ENCODE measurements at regions not wholly inside any gene's neighbourhood (a gene's known extent, or its start where the extent isn't known, plus 50 kb on each side); places are given as distances from the start of the nearest gene placed in this dataset.

DNA sequence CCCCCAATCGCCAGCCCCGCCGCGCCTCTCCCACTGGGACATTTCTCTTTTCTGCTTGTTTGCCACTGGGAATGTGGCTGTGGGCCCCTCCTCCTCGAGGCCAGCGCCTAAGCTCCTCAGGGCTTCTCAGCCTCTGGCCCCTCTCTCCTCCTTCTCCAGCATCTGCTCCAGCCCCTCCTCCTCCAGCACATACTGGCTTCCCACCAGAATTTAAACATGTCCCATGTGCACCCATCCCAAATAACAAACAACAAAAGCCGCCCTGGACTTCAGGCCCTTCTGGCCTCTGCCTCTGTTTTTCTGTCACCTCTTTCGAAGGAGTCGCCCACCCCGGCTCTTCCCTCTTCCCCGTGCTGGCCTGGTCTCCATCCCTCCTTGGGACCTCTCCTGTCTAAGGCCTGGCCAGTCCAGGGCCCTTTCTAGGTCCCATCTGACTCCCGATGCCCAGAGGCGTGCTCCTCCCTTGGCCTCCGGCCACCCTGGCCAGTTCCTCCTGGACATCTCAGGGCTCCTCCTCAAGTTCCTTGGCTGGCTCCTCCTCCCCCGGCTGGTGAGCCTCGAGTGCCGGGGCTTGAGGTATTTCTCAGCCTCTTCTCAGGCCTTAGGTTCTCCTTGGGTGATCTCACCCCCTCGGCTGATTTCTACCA lies 94.6 kb upstream of the SLC6A6 start:
- peaks cover 42% of the 10 kb centered on the region for H3K27me3 ChIP-seq (ENCODE audit: control insufficient read depth, insufficient read depth, low read length, poor library complexity, severe bottlenecking)
- Mint-ChIP-seq H3K27me3 (ENCODE audit: insufficient read depth) (peaks cover 74% of the 10 kb centered on the region), H3K4me1 (peaks cover 14% of the 10 kb centered on the region), H3K4me3 (no peak overlapping the region), H3K9me3 (peaks cover 1% of the 10 kb centered on the region), H3K27ac (no peak overlapping the region), H3K36me3 (ENCODE audit: low read depth) (no peaks in the 10 kb centered on the region)
- DNase-seq: no peak
- no peaks in the 10 kb centered on the region for H3K4me1 ChIP-seq (ENCODE audit: control insufficient read depth, insufficient read depth, low read length)
- no peak overlapping the region for H3K27ac ChIP-seq (ENCODE audit: low read depth, low read length)
- TF ChIP-seq, protein P1, sequence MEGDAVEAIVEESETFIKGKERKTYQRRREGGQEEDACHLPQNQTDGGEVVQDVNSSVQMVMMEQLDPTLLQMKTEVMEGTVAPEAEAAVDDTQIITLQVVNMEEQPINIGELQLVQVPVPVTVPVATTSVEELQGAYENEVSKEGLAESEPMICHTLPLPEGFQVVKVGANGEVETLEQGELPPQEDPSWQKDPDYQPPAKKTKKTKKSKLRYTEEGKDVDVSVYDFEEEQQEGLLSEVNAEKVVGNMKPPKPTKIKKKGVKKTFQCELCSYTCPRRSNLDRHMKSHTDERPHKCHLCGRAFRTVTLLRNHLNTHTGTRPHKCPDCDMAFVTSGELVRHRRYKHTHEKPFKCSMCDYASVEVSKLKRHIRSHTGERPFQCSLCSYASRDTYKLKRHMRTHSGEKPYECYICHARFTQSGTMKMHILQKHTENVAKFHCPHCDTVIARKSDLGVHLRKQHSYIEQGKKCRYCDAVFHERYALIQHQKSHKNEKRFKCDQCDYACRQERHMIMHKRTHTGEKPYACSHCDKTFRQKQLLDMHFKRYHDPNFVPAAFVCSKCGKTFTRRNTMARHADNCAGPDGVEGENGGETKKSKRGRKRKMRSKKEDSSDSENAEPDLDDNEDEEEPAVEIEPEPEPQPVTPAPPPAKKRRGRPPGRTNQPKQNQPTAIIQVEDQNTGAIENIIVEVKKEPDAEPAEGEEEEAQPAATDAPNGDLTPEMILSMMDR (conservative IDR thresholded peaks at IDR 0.05): no peak
- no peaks in the 10 kb centered on the region for H3K9me3 ChIP-seq (ENCODE audit: control insufficient read depth, low read length)
- no peak overlapping the region for H3K4me3 ChIP-seq (ENCODE audit: low read length)
- no peak overlapping the region for H3K9ac ChIP-seq (ENCODE audit: extremely low read depth, low read length, poor library complexity, severe bottlenecking)
- 90% methylated on average over 13 to 18 of the region's 18 CpGs for WGBS, 2 experiments (ENCODE audit: insufficient coverage in 1 of 2, insufficient read length in 1 of 2)
- no peaks in the 10 kb centered on the region for H3K36me3 ChIP-seq (ENCODE audit: control insufficient read depth, insufficient read depth, low read length)

DNA sequence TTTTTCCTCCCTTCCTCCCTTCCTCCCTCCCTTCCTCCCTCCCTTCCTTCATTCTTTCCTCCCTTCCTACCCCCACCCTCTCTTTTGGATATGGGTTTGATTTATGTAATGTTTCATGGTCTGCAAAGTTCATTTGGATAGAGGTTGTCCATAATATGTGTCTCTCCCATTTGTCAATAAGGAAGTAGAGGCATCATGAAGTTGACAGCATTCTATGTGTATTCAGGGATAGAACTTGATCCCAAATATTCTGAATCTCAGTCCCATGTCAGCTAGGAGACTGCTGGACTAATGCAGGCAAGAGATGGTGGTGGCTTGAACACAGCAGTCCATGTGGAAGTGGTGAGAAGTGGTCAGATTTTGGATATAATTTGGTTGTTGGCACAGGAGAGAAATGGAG lies 90.7 kb upstream of the SLC6A6 start:
- no peak overlapping the region for H3K9ac ChIP-seq (ENCODE audit: extremely low read depth, low read length, poor library complexity, severe bottlenecking)

DNA sequence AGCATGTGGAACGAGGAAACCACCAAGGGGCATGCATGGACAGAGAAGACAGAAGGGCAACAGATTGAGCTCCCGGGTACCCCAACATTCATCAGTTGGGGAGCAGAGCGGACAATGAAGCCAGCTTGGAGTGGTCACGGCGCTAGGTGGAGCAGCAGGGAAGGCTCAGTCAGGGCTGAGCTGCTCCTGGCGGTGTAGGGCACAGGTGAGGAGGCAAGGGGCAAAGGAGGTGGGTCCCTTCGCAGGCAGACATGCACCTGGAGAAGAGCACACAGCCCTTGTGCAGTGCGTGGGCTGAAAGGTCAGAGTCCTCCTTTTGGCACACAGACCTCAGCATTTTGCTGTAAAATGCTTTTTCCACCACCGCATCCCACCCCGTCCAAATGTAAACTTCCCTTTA lies 90.0 kb upstream of the SLC6A6 start:
- H3K27me3 ChIP-seq (ENCODE audit: control insufficient read depth, insufficient read depth, low read length, poor library complexity, severe bottlenecking): peaks cover 62% of the 10 kb centered on the region
- peaks cover 4% of the 10 kb centered on the region for H3K4me1 ChIP-seq (ENCODE audit: control insufficient read depth, insufficient read depth, low read length)
- WGBS, 2 experiments (ENCODE audit: insufficient coverage in 1 of 2, insufficient read length in 1 of 2): 94 to 96% methylated on average over 4 to 10 of the region's 10 CpGs
- H3K36me3 Mint-ChIP-seq (ENCODE audit: low read depth): no peaks in the 10 kb centered on the region
- H3K9me3 ChIP-seq (ENCODE audit: control insufficient read depth, low read length): no peaks in the 10 kb centered on the region
- H3K27ac Mint-ChIP-seq: no peak overlapping the region
- H3K9ac ChIP-seq (ENCODE audit: extremely low read depth, low read length, poor library complexity, severe bottlenecking): no peak overlapping the region
- H3K27me3 Mint-ChIP-seq (ENCODE audit: insufficient read depth): peaks cover 81% of the 10 kb centered on the region
- no peak for DNase-seq
- H3K4me3 Mint-ChIP-seq: no peak overlapping the region
- TF ChIP-seq, protein P1 (conservative IDR thresholded peaks at IDR 0.05): no peak
- H3K9me3 Mint-ChIP-seq: peaks cover 1% of the 10 kb centered on the region
- H3K27ac ChIP-seq (ENCODE audit: low read depth, low read length): no peak overlapping the region
- H3K4me1 Mint-ChIP-seq: peaks cover 26% of the 10 kb centered on the region
- no peaks in the 10 kb centered on the region for H3K36me3 ChIP-seq (ENCODE audit: control insufficient read depth, insufficient read depth, low read length)
- H3K4me3 ChIP-seq (ENCODE audit: low read length): no peak overlapping the region

More for the DNA sequence above, 90.7 kb upstream of the SLC6A6 start:
- H3K9me3 Mint-ChIP-seq: peaks cover 1% of the 10 kb centered on the region
- Histone ChIP-seq H3K27me3 (ENCODE audit: control insufficient read depth, insufficient read depth, low read length, poor library complexity, severe bottlenecking) (peaks cover 62% of the 10 kb centered on the region), H3K4me1 (ENCODE audit: control insufficient read depth, insufficient read depth, low read length) (no peaks in the 10 kb centered on the region), H3K27ac (ENCODE audit: low read depth, low read length) (no peak overlapping the region), H3K36me3 (ENCODE audit: control insufficient read depth, insufficient read depth, low read length) (no peaks in the 10 kb centered on the region), H3K4me3 (ENCODE audit: low read length) (no peak overlapping the region), H3K9me3 (ENCODE audit: control insufficient read depth, low read length) (no peaks in the 10 kb centered on the region)
- no peak overlapping the region for H3K4me3 Mint-ChIP-seq
- peaks cover 20% of the 10 kb centered on the region for H3K4me1 Mint-ChIP-seq
- no peak overlapping the region for H3K27ac Mint-ChIP-seq
- no peak for DNase-seq
- TF ChIP-seq, protein P1 (conservative IDR thresholded peaks at IDR 0.05): no peak
- H3K36me3 Mint-ChIP-seq (ENCODE audit: low read depth): no peaks in the 10 kb centered on the region
- peaks cover 88% of the 10 kb centered on the region for H3K27me3 Mint-ChIP-seq (ENCODE audit: insufficient read depth)
